HepG2 (cell line): ENCODE measurements at regions not wholly inside any gene's neighbourhood (a gene's known extent, or its start where the extent isn't known, plus 50 kb on each side); places are given as distances from the start of the nearest gene placed in this dataset.
"Not testable (repeated sequence)": the region's sequence is repeated elsewhere in the genome, so short reads cannot be mapped to it uniquely, and the experiment has no call there.

Experiments
- ATAC-seq: fragments of 200-7000 bp; cut with Tn5 transposase; 3 replicates; pipeline ENCODE4 v1.9.1; 2020; ENCODE audit warnings: mild to moderate bottlenecking, moderate library complexity
- BruUV-seq: library from RNA; stranded (reverse); fragments of 400-500 nt; replicated peaks from 2 replicates; lab custom pipeline; 2021; lab: Mats Ljungman, UMichigan
- CTCF ChIA-PET: fragments of 300-600 bp; formaldehyde crosslinking; extraction: SDS; loops from one replicate; lab custom pipeline; 2021; ENCODE audit warnings: low total read pairs, inconsistent platforms, low intra/inter-chr PET ratio; lab: Yijun Ruan, JAX
- POLR2A ChIA-PET: fragments of 350-600 bp; sonication (Branson Sonifier 250); formaldehyde crosslinking; loops from one replicate; lab custom pipeline; 2020; ENCODE audit warnings: antibody characterized with exemption, inconsistent platforms; lab: Yijun Ruan, JAX
- DNase-seq: peaks from one replicate; pipeline ENCODE4 v3.0.0-alpha.2; 2015; ENCODE audit warnings: low spot score
- FAIRE-seq: peaks from 3 replicates; lab custom pipeline; 2011; peaks lifted over from hg19 to GRCh38; lab: Jason Lieb, UNC
- H2AFZ ChIP-seq: one replicate; pipeline ENCODE4 v1.6.1; 2011; ENCODE audit warnings: low read length, inconsistent platforms
- H3K27ac ChIP-seq: fragments of 300-600 bp; 3 replicates; pipeline ENCODE4 v1.8.0; 2011; ENCODE audit warnings: mixed run types, mild to moderate bottlenecking, mixed read lengths, low read length, inconsistent platforms; ENCODE audit not compliant: insufficient read depth; ENCODE audit errors: extremely low read length
- H3K27me3 ChIP-seq, 2 experiments: fragments of 200-600 bp in 1 of 2; 2 replicates in 1 of 2; 3 replicates in 1 of 2; pipeline versions ENCODE4 v1.6.0 to v1.8.0; 2011; ENCODE audit warnings: low read length in 2 of 2, mild to moderate bottlenecking in 2 of 2, moderate library complexity in 2 of 2, inconsistent platforms in 1 of 2; ENCODE audit not compliant: insufficient read depth in 2 of 2, control insufficient read depth in 1 of 2
- H3K36me3 ChIP-seq, 2 experiments: fragments of 200-600 bp in 1 of 2; replicated peaks in 1 of 2; 2 replicates in 1 of 2; 3 replicates in 1 of 2; pipeline versions ENCODE4 v1.5.1 to v1.8.0; 2011; ENCODE audit warnings: low read length in 2 of 2, inconsistent platforms in 1 of 2; ENCODE audit not compliant: insufficient read depth in 2 of 2, control insufficient read depth in 1 of 2
- H3K4me1 ChIP-seq: 2 replicates; pipeline ENCODE4 v1.5.1; 2012; ENCODE audit warnings: low read length, inconsistent platforms; ENCODE audit not compliant: insufficient read depth
- H3K4me2 ChIP-seq: 2 replicates; pipeline ENCODE4 v1.6.0; 2011; ENCODE audit warnings: low read depth, low read length, inconsistent platforms
- H3K4me3 ChIP-seq, 3 experiments: fragments of 200-600 bp in 1 of 3; sonication (generic), shearing (Covaris generic) in 1 of 3; replicated peaks in 1 of 3; 2 replicates each; pipeline ENCODE4 v1.5.1; 2011 to 2016; ENCODE audit warnings: low read length in 3 of 3, inconsistent platforms in 2 of 3, low read depth in 2 of 3, mild to moderate bottlenecking in 2 of 3, control low read depth in 1 of 3, mixed read lengths in 1 of 3; ENCODE audit not compliant: insufficient read depth in 1 of 3
- H3K79me2 ChIP-seq: one replicate; pipeline ENCODE4 v1.6.1; 2011; ENCODE audit warnings: low read length, inconsistent platforms; ENCODE audit not compliant: insufficient read depth
- H3K9ac ChIP-seq: 2 replicates; pipeline ENCODE4 v1.6.0; 2011; ENCODE audit warnings: mild to moderate bottlenecking, low read depth, low read length, inconsistent platforms; ENCODE audit not compliant: insufficient read depth
- H3K9me3 ChIP-seq: 2 replicates; pipeline ENCODE4 v1.5.1; 2012; ENCODE audit warnings: mild to moderate bottlenecking, low read length
- H4K20me1 ChIP-seq: 2 replicates; pipeline ENCODE4 v1.6.0; 2011; ENCODE audit warnings: inconsistent platforms, mild to moderate bottlenecking, low read length, moderate library complexity; ENCODE audit not compliant: insufficient read depth
- CCDC6 ChIP-seq: sonication (generic); formaldehyde crosslinking; IDR thresholded peaks from 2 replicates; pipeline ENCODE4 v1.8.1; 2022; ENCODE audit warnings: mild to moderate bottlenecking, missing genetic modification reagents, moderate library complexity
- HINFP ChIP-seq: sonication (generic); formaldehyde crosslinking; IDR thresholded peaks from 2 replicates; pipeline ENCODE4 v1.4.0; 2020; ENCODE audit warnings: low read depth, mild to moderate bottlenecking, missing genetic modification reagents
- NCOR1 ChIP-seq: fragments of 200-600 bp; sonication (generic); IDR thresholded peaks from 2 replicates; pipeline ENCODE4 v1.7.0; 2017; ENCODE audit warnings: antibody characterized with exemption, low read length, borderline replicate concordance
- TBX3 ChIP-seq: fragments of 450-650 bp; IDR thresholded peaks from 2 replicates; pipeline ENCODE4 v1.6.1; 2017; ENCODE audit warnings: antibody characterized with exemption, mild to moderate bottlenecking, inconsistent platforms, borderline replicate concordance
- THAP7 ChIP-seq: sonication (generic); formaldehyde crosslinking; IDR thresholded peaks from 2 replicates; pipeline ENCODE4 v1.8.1; 2023; ENCODE audit warnings: mild to moderate bottlenecking, missing genetic modification reagents
- ZBTB33 ChIP-seq: sonication (generic); formaldehyde crosslinking; IDR thresholded peaks from 2 replicates; pipeline ENCODE4 v1.4.0; 2020; ENCODE audit warnings: missing genetic modification reagents
- ZNF235 ChIP-seq: sonication (generic); formaldehyde crosslinking; IDR thresholded peaks from 2 replicates; pipeline ENCODE4 v1.8.1; 2023; ENCODE audit warnings: mild to moderate bottlenecking, missing genetic modification reagents, borderline replicate concordance
- ZNF350 ChIP-seq: sonication (generic); formaldehyde crosslinking; IDR thresholded peaks from 2 replicates; pipeline ENCODE4 v1.4.0; 2020; ENCODE audit warnings: mild to moderate bottlenecking, low read depth, missing genetic modification reagents, borderline replicate concordance
- WGBS: methylation state at CpG from one replicate; pipeline ENCODE4 v1.1.6; 2017; ENCODE audit warnings: low lambda C conversion rate; 5-methylcytosine and 5-hydroxymethylcytosine counted together
- in situ Hi-C: cut with HindIII; loops from 2 replicates; pipeline ENCODE4 v1.10.0; 2017; ENCODE audit warnings: low pct_unique_long_range_greater_than_20kb; ENCODE audit not compliant: extremely low pct_ligation_motif_present
- intact Hi-C: fragments of 100-400 bp; cut with micrococcal nuclease; formaldehyde crosslinking; loops from one replicate; pipeline ENCODE4 v1.10.0; 2022; ENCODE audit not compliant: unreplicated experiment

GRCh38 chr10:16156681-16157080 is 280.1 kb upstream of the PTER start:
- FAIRE-seq (no peak), DNase-seq (no peak), ATAC-seq (no peak)
- ChIA-PET POLR2A (no interaction called here), CTCF (no interaction called here)
- no peaks in the 10 kb centered on the region for H3K36me3 ChIP-seq
- no TSS peak for BruUV-seq
- no peak overlapping the region for H3K4me3 ChIP-seq
- H3K4me2 ChIP-seq: no peak overlapping the region
- no peak for TF ChIP-seq THAP7 (CRISPR knock-in tag)
- no peak for TF ChIP-seq ZNF235 (CRISPR knock-in tag)
- TF ChIP-seq NCOR1: no peak
- TF ChIP-seq CCDC6 (CRISPR knock-in tag): no peak
- TF ChIP-seq ZNF350 (CRISPR knock-in tag): no peak
- no peak for TF ChIP-seq TBX3
- TF ChIP-seq HINFP (CRISPR knock-in tag): no peak
- TF ChIP-seq ZBTB33 (CRISPR knock-in tag): no peak
- no peak overlapping the region for H2AFZ ChIP-seq
- in situ Hi-C loops: no loop called here
- no peaks in the 10 kb centered on the region for H3K9me3 ChIP-seq
- no peaks in the 10 kb centered on the region for H3K27me3 ChIP-seq
- H3K4me1 ChIP-seq: no peaks in the 10 kb centered on the region
- no peak overlapping the region for H3K27ac ChIP-seq
- no peak overlapping the region for H3K9ac ChIP-seq
- 12% methylated on average over 7 of the region's 7 CpGs for WGBS
- H3K79me2 ChIP-seq: no peaks in the 10 kb centered on the region
- H4K20me1 ChIP-seq: no peaks in the 10 kb centered on the region
- intact Hi-C loops: no loop called here

GRCh38 chr10:16165067-16165466 is 271.7 kb upstream of the PTER start:
- H3K4me2 ChIP-seq, H3K4me1 ChIP-seq, H3K79me2 ChIP-seq, FAIRE-seq, CTCF ChIA-PET, in situ Hi-C loops, DNase-seq, H3K27me3 ChIP-seq, H2AFZ ChIP-seq, intact Hi-C loops, H4K20me1 ChIP-seq, H3K36me3 ChIP-seq, POLR2A ChIA-PET, H3K4me3 ChIP-seq, H3K27ac ChIP-seq, ATAC-seq, H3K9ac ChIP-seq, BruUV-seq: not testable (repeated sequence)
- 0% methylated on average over 2 of the region's 3 CpGs for WGBS
- peaks cover 11% of the 10 kb centered on the region for H3K9me3 ChIP-seq
